Esophagus (tissue), 2 donors: ENCODE measurements at regions not wholly inside any gene's neighbourhood (a gene's known extent, or its start where the extent isn't known, plus 50 kb on each side); places are given as distances from the start of the nearest gene placed in this dataset.

Source experiments
- H3K27ac ChIP-seq, 2 donors: one replicate each; pipeline ENCODE4 v1.5.1; 2013; ENCODE audit warnings: low read depth in 2 of 2, mild to moderate bottlenecking in 2 of 2, inconsistent platforms in 1 of 2, low read length in 1 of 2, moderate library complexity in 1 of 2
- H3K27me3 ChIP-seq, 2 donors: one replicate each; pipeline ENCODE4 v1.6.1; 2013; ENCODE audit warnings: low read length in 2 of 2, control low read depth in 1 of 2, mild to moderate bottlenecking in 1 of 2; ENCODE audit not compliant: insufficient read depth in 2 of 2, control insufficient read depth in 1 of 2
- H3K36me3 ChIP-seq, 2 donors: one replicate each; pipeline ENCODE4 v1.6.1; 2013; ENCODE audit warnings: low read length in 1 of 2; ENCODE audit not compliant: control insufficient read depth in 2 of 2, insufficient read depth in 2 of 2
- H3K4me1 ChIP-seq, 2 donors: one replicate each; pipeline ENCODE4 v1.6.1; 2013; ENCODE audit warnings: low read length in 1 of 2; ENCODE audit not compliant: control insufficient read depth in 2 of 2, insufficient read depth in 2 of 2
- H3K4me3 ChIP-seq, 2 donors: one replicate each; pipeline ENCODE4 v1.5.1; 2013; ENCODE audit warnings: low read length in 2 of 2, mild to moderate bottlenecking in 2 of 2, low read depth in 1 of 2, moderate library complexity in 1 of 2
- H3K9me3 ChIP-seq, 2 donors: one replicate each; pipeline ENCODE4 v1.6.1; 2013; ENCODE audit warnings: mild to moderate bottlenecking in 2 of 2, low read depth in 1 of 2, low read length in 1 of 2, moderate library complexity in 1 of 2; ENCODE audit not compliant: control insufficient read depth in 2 of 2, insufficient read depth in 1 of 2
- WGBS, 2 donors: extraction: QIAGEN DNeasy Blood & Tissue Kit; methylation state at CpG; one replicate each; pipeline ENCODE4 v1.1.7; 2013; 5-methylcytosine and 5-hydroxymethylcytosine counted together
- donor health status: healthy with polysubstance abuse.
- donor health status: Bipolar disorder and iron deficiency.

DNA sequence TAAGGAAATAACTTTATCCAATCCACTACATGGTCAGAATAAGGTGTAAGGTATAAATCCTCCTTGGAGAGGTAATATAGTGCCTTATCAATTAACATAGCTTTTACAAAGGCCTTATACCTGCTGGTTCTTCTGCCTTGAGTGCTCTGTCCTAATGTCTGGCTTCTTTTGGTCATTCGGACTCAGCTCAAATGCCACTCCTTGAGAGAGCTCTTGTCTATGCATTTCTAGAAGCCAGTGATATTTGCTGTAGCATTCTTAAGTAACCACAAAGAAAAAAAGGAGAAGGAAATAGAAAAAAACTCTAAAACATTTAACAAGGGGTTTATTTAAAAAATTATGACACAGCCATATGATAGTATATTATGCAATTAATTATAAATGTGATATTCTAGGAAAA, 444.8 kb upstream of the SLIT2 start:
- Histone ChIP-seq H3K4me1 (no peaks in the 10 kb centered on the region), H3K27ac (no peak overlapping the region), H3K9me3 (no peaks in the 10 kb centered on the region), H3K27me3 (no peaks in the 10 kb centered on the region), H3K4me3 (no peak overlapping the region), H3K36me3 (no peaks in the 10 kb centered on the region)
- 67 to 70% methylated on average over 1 of the region's 1 CpG for WGBS, 2 donors

DNA sequence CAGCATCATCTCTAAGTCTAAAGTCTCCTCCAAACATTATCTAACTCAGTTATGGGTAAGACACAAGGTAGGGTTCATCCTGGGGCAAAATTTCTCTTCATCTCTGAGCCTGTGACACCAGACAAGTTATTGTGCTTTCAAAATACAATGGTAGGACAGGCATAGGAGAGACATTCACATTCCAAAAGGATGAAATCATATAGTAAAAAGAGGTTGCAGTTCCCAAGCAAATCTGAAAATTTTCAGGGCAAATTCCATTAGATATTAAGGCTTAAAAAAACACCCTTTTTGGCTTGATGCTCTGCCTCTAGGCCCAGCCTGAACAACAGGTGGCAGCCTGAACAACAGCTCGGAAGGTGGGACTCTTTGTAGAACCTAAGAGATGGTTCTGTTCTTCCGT, 448.3 kb upstream of the SLIT2 start:
- 68 to 87% methylated on average over 2 of the region's 2 CpGs for WGBS, 2 donors

DNA sequence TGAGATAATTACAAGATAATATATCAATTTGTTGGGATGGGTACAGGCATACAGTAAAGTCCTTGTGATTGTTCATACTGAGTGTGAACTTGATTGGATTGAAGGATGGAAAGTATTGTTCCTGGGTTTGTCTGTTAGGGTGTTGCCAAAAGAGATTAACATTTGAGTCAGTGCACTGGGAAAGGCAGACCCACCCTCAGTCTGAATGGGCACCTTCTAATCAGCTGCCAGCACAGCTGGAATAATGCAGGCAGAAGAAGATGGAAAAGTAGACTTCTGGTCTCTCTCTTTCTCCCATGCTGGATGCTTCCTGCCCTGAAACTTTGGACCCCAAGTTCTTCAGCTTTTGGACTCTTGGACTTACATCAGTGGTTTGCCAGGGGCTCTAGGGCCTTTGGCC, 457.9 kb upstream of the SLIT2 start:
- Histone ChIP-seq H3K4me3 (no peak overlapping the region), H3K36me3 (no peaks in the 10 kb centered on the region), H3K4me1 (no peaks in the 10 kb centered on the region), H3K27me3 (no peaks in the 10 kb centered on the region), H3K9me3 (no peaks in the 10 kb centered on the region), H3K27ac (no peak overlapping the region)

More for the DNA sequence above, 448.3 kb upstream of the SLIT2 start:
- H3K27ac ChIP-seq: no peak overlapping the region
- H3K27me3 ChIP-seq: no peaks in the 10 kb centered on the region
- H3K36me3 ChIP-seq: no peaks in the 10 kb centered on the region
- H3K4me3 ChIP-seq: no peak overlapping the region
- no peaks in the 10 kb centered on the region for H3K4me1 ChIP-seq
- H3K9me3 ChIP-seq: no peaks in the 10 kb centered on the region

DNA sequence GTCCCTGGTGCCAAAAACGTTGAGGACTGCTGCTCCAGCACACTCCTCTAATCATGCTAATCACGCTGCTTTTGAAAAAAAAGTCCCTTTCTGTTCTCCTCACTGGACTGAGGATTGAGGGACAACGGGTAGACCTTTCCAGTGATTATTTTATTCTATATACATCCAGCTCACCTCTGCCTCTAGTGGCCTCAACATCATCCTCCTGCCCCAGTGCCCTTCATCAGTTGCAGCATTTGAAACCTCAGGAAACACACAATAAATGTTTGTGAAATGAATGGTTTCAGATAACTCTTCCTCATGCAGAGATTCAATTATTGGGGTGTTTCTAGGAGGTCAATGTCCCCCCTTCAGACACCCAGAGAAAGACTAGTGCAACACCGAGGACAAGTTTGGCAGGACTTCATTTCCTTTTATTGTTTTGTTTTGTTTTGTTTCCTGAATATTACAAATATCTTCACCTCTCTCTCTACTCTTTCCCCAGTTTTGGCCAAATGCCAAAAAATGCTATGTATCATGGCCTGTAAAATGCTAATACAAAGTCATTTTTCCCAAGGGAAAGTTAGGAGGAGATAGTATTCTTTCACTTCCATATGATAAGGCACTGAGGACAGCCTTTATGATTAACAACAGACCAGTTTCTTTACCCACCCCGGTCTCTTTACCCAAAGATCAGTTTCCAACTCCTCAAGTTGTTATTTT, 460.1 kb upstream of the SLIT2 start:
- Histone ChIP-seq H3K4me1 (no peaks in the 10 kb centered on the region), H3K27me3 (no peaks in the 10 kb centered on the region), H3K9me3 (no peaks in the 10 kb centered on the region), H3K36me3 (no peaks in the 10 kb centered on the region), H3K4me3 (no peak overlapping the region), H3K27ac (no peak overlapping the region)
- WGBS, 2 donors: 60 to 69% methylated on average over 5 of the region's 5 CpGs

- Histone ChIP-seq H3K36me3 (no peaks in the 10 kb centered on the region), H3K4me3 (no peak overlapping the region), H3K27me3 (no peaks in the 10 kb centered on the region), H3K27ac (no peak overlapping the region), H3K4me1 (no peaks in the 10 kb centered on the region), H3K9me3 (peaks cover 0 to 6% of the 10 kb centered on the region in 2 donors)
- WGBS, 2 donors: 43 to 51% methylated on average over 1 of the region's 1 CpG
Observed at GRCh38 chr4:19786616-19787015, 465.1 kb upstream of the SLIT2 start.

DNA sequence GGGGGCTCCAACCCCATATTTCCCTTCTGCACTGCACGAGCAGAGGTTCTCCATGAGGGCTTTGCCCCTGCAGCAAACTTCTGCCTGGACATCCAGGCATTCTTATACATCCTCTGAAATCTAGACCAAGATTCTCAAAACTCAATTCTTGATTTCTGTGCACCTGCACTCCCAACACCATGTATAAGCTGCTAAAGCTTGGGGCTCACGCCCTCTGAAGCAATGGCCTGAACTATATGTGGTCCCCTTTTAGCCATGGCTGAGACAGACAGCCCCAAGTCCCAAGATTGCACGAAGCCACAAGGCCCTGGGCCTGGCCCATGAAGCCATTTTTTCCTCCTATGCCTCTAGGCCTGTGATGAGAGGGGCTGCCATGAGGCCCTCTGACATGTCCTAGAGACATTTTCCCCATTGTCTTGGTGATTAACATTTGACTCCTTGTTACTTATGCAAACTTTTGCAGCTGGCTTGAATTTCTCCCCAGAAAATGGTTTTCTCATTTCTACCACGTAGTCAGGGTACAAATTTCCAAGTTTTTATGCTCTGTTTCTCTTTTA, 468.0 kb upstream of the SLIT2 start:
- H3K27me3 ChIP-seq: no peaks in the 10 kb centered on the region
- H3K36me3 ChIP-seq: no peaks in the 10 kb centered on the region
- H3K4me1 ChIP-seq: no peaks in the 10 kb centered on the region
- H3K9me3 ChIP-seq: peaks cover 0 to 6% of the 10 kb centered on the region in 2 donors
- no peak overlapping the region for H3K27ac ChIP-seq
- WGBS, 2 donors: 64 to 72% methylated on average over 4 of the region's 4 CpGs
- H3K4me3 ChIP-seq: no peak overlapping the region

DNA sequence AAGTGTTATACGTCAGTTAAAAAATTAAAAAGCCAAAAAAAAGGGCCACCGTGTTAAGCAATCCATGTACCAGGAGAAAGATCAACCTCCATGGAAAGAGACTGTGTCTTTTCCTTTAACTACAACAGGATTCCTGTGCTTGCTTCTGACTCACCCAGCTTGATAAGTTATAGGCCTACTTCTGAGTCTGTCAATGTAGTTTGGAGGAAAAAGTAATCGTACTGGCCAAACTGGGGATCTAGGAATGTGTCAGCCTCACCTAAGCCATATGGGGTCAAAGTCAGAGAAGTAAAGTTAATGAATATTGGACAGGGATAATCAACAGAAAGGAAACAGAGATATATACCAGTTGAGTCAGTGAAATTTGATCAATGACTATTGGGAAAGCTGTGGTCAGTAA, 470.8 kb upstream of the SLIT2 start:
- Histone ChIP-seq H3K9me3 (peaks cover 0 to 6% of the 10 kb centered on the region in 2 donors), H3K4me1 (no peaks in the 10 kb centered on the region), H3K36me3 (no peaks in the 10 kb centered on the region), H3K27ac (no peak overlapping the region), H3K4me3 (no peak overlapping the region), H3K27me3 (no peaks in the 10 kb centered on the region)
- 89 to 92% methylated on average over 3 of the region's 3 CpGs for WGBS, 2 donors

DNA sequence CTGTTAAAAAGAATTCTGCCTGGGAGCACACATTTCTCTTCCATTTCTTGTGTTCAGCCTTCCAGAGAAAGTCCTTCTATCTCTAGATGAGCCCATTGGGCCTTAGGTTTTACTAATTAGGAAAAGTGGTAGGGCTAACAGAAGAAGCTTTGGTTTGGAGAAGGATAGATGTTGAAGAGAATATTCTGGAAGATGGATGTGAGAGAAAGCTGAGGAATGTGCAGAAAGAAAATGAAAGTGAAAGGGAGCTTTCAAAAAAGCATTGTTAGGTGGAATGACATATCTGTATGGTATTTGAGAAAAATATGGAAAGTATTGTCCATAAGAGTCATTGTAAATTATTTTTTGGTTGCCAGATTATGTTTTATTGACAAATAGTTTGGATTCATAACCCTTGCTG, 474.8 kb upstream of the SLIT2 start:
- Histone ChIP-seq H3K4me3 (no peak overlapping the region), H3K36me3 (no peaks in the 10 kb centered on the region)

DNA sequence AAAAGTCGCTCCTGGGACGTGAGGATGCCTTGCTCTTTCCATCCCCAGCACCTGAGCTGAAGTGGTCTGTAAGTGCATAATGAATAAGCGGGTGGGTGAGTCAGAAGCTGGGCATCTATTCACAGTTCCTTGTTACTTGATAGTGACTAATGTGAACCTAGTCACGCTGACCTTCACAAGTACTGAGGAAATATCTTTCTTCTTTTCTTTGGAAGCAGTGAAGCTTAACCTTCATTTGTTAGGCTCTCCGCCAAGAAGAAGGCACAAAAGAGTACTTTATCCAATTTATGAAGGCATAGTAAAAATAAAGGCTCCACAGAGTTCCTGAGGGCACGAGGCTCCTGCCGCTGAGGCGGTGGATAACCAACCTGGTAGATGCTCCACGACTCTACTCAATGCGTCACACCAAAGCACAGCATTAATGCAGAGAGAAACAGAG, 475.7 kb upstream of the SLIT2 start:
- Histone ChIP-seq H3K27ac (no peak overlapping the region), H3K4me3 (no peak overlapping the region), H3K9me3 (no peaks in the 10 kb centered on the region), H3K36me3 (no peaks in the 10 kb centered on the region), H3K4me1 (no peaks in the 10 kb centered on the region), H3K27me3 (no peaks in the 10 kb centered on the region)
- 54 to 67% methylated on average over 10 of the region's 10 CpGs for WGBS, 2 donors

More for the DNA sequence above, 474.8 kb upstream of the SLIT2 start:
- H3K27ac ChIP-seq: no peak overlapping the region
- H3K9me3 ChIP-seq: no peaks in the 10 kb centered on the region
- H3K4me1 ChIP-seq: no peaks in the 10 kb centered on the region
- H3K27me3 ChIP-seq: no peaks in the 10 kb centered on the region

- no peaks in the 10 kb centered on the region for H3K4me1 ChIP-seq
- WGBS, 2 donors: 73 to 80% methylated on average over 2 of the region's 2 CpGs
- H3K4me3 ChIP-seq: no peak overlapping the region
- H3K27ac ChIP-seq: no peak overlapping the region
- H3K27me3 ChIP-seq: no peaks in the 10 kb centered on the region
- no peaks in the 10 kb centered on the region for H3K9me3 ChIP-seq
- no peaks in the 10 kb centered on the region for H3K36me3 ChIP-seq
Observed at GRCh38 chr4:19774690-19775256, 476.9 kb upstream of the SLIT2 start.
